ENCODE measurements at regions not wholly inside any gene's neighbourhood (a gene's known extent, or its start where the extent isn't known, plus 50 kb on each side); places are given as distances from the start of the nearest gene placed in this dataset.

DNA sequence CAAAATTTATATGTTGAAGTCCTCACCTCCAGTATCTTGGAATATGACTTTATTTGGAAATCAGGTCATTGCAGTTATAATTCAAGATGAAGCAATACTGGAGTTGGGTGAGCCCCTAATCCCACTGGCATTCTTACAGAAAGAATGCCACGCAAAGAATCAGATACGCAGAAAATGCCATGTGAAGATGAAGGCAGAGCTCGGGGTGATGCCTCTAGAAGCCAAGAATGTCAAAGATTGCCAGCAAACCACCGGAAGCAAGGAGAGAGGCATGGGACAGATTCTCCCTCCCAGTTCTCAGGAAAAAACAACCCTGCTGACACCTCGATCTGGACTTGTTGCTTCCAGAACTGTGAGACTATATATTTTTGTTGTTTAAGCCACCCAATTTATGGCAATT is 273.4 kb upstream of the CITED2 start:
- no peak for TF ChIP-seq CBX5 (IDR thresholded peaks at IDR 0.05; ENCODE audit: borderline replicate concordance, low read depth)
- TF ChIP-seq, protein P1, sequence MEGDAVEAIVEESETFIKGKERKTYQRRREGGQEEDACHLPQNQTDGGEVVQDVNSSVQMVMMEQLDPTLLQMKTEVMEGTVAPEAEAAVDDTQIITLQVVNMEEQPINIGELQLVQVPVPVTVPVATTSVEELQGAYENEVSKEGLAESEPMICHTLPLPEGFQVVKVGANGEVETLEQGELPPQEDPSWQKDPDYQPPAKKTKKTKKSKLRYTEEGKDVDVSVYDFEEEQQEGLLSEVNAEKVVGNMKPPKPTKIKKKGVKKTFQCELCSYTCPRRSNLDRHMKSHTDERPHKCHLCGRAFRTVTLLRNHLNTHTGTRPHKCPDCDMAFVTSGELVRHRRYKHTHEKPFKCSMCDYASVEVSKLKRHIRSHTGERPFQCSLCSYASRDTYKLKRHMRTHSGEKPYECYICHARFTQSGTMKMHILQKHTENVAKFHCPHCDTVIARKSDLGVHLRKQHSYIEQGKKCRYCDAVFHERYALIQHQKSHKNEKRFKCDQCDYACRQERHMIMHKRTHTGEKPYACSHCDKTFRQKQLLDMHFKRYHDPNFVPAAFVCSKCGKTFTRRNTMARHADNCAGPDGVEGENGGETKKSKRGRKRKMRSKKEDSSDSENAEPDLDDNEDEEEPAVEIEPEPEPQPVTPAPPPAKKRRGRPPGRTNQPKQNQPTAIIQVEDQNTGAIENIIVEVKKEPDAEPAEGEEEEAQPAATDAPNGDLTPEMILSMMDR (IDR thresholded peaks at IDR 0.05 in 2 of 3, conservative IDR thresholded peaks at IDR 0.05 in 1 of 3; ENCODE audit: insufficient read depth in 2 of 3, low read depth in 1 of 3, low read length in 3 of 3) = no peak

Measured in K562 (cell line).